GM11168 (cell line): ENCODE measurements at regions not wholly inside any gene's neighbourhood (a gene's known extent, or its start where the extent isn't known, plus 50 kb on each side); places are given as distances from the start of the nearest gene placed in this dataset.
"Not testable (repeated sequence)": the region's sequence is repeated elsewhere in the genome, so short reads cannot be mapped to it uniquely, and the experiment has no call there.

ENCODE experiments used
- in situ Hi-C: fragments of 300-500 bp; cut with MboI; formaldehyde crosslinking; loops from one replicate; pipeline ENCODE4 v1.12.0; 2022; ENCODE audit warnings: low sequenced_read_pairs; ENCODE audit not compliant: unreplicated experiment

DNA sequence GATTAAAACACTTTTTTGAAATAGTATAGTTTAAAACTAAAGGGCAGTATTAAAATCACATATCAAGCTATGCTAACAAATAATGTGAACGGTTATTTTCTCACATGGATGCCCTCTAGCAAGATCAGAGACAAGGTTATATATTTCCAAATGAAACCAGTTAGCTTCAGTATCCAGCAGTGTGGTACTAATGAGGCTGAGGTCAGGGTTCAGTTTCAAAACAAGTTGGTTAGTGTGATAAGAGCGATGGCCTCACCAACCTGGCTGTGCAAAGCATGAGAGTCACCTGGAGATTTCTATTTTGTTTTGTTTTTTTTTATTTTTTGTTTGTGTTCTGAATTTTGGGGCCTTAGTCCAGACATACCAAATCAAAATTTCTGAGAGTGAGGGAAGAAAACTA lies 352.2 kb upstream of the KITLG start:
- in situ Hi-C loops, result no loop called here

DNA sequence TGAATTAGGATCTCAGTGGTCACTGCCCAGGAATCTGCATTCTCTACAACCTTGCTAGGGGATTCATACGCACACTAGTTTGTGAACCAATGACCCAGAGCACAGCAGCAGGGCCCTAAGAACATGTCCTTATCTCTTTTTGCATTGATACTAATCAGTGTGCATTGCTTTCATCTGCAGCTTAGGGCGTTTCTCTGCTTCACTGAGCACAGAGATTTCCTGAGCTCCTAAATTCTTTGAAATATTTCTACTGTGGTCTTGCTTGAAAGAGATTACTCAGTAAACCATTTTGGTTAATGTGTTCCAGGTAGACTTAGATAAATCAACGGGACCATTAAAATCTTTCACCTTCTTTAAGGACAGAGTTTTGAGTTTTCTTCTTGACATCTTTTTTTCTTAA lies 351.3 kb upstream of the KITLG start:
- in situ Hi-C loops, result no loop called here

DNA sequence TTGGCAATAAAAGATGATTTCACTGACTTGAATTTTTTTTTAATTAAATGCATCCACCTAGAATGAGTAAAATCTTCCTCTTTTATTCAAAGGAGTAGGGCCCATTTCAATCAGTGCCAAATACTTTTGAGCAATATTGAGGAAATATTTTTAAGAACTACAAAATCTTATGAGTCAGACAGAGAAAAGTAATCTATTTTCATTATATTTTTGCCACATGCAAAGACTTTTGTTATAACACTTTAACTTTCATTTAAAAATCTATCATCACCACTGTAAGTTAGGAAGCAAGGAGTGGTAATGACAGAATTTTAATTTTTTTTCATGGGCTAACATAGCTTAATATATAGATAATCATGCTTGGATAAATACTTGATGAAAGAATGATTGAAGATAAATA lies 345.2 kb upstream of the KITLG start:
- in situ Hi-C loops, result no loop called here

DNA sequence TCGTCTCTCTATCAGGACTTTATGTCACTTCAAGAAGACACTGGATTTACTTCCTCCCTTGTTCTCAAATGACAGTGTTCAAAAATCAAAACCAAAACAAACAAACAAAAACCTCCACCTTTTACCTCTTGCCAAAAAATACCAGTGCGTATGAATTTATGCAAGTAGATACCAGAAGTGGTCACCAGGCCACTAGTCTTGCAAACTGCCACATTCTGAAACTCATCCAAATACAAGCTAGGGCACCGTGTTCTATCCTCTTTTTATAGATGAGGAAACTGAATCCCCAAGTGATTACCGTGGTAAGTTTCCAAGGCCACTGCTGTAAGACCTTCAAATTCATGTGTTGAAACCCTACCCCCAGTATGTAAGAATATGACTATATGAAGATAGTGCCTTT lies 343.9 kb upstream of the KITLG start:
- in situ Hi-C loops, result no loop called here

DNA sequence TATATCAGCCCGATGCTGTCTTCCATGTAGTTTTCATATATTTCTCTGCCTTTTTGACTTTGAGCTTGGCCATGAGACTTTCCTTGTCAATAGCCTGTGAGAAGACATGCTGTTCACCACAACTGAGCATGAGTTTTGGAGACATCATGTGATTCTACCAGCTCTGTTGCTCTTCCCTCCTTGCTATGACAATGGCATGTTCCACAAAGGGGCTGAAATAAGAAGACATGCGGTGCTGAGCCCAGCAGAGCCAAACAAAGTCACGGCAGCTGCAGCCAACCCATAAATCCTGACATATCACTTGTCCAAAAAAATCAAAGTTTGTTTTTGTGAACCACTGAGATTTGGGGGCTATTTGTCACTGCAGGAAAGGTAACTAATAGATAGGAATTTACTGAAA lies 343.4 kb upstream of the KITLG start:
- in situ Hi-C loops, result no loop called here

DNA sequence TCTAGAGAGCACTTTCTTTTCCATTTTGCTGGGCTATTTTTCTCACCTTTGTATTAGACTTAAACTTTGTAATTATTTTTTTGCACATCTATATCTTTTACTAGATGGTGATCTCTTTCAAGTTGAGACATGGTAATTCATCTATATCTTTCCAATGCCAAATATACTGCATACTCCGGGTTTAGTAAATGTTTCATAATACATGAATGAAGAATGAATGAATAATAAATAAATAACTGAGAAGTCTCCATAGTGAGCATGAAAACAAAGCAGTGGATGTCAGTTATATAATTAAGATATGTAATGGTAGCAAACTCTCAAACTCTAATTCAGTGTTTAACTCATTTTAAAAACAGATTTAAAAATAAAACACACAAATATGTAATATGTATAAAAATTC lies 342.5 kb upstream of the KITLG start:
- in situ Hi-C loops, result no loop called here

DNA sequence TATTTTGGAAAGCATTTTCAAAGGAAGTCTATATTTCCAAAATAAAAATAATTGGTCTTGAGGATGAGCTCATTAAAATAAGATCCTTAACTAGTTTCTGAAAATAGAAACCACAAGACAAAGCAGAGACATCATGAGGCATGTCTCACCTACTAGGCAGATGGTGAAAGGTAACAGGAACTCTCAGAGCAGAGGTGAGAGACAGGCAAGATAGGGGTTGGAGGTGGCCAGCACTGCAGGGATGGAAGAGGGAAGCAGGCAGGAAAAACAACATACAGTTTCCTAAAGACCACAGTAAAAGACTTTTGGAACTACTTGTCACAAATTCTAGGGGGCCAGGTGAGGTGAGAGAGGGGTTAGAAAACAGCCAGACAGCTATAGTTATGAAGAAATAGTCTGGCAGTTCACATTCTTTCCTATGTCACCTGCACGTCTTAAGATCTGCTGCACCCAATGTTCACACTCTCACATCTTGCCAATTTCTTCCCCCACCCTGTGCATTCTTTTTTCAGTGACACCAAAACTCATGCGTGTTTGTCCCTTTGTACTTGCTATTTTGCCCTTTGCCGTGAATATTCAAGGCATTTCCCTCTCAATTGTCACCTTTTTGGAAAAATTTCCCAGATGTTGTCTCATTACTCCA lies 341.7 kb upstream of the KITLG start:
- in situ Hi-C loops, result no loop called here

DNA sequence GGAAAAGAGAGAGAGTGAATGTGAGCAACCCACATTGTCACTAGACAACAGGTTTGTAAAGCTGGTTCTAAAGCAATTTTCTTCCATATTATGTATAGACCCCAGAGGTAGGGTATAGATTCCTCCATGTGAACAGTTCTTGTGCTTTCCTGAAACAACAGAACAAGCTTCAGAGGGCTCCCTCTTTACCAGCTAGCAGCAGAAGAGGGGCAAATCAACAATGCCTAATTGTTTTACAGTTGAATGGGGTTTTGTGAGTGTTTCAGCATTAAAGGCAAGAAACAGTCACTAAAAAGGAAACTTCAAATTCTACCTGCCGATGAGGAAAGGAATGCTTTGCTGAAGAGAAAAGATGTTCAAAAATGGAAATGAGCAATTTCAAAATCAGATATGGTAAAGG lies 341.2 kb upstream of the KITLG start:
- in situ Hi-C loops, result no loop called here

DNA sequence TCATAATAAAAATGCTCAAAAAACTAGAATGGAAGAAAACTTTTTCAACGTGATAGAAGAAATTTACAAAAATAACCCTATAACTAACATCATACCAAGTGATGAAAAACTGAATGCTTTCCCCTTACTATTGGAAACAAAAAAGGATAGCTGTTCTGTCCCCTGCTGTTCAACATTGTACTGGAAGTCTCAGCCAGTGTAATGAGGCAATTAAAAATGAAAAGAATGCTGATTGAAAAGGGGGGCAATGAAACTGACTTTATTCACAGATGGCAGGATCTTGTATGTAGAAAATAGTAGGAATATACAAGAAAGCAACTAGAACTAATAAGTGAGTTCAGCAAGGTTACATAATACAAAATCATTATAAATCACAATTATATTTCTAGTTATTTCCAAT lies 337.9 kb upstream of the KITLG start:
- in situ Hi-C loops, result no loop called here

DNA sequence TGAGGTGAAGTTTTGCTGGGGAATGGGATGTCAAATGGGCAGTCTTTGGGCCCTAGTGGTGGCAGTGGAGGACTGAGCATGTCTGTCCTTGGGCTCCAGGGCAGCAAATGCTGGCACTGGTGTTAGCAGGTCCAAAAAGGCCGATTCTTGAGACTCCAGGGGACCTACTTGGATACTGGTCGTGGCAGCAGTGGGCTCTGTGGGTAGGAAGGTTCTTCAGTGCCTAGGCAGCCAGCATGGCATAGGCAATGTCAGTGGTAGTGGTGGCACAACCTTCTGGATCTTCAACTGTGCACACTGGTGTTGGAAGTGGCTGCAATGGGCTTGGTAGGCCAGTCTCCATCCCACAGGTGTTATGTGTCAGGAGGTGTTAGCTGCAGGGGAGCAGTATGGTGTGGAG lies 334.7 kb upstream of the KITLG start:
- in situ Hi-C loops, result no loop called here

DNA sequence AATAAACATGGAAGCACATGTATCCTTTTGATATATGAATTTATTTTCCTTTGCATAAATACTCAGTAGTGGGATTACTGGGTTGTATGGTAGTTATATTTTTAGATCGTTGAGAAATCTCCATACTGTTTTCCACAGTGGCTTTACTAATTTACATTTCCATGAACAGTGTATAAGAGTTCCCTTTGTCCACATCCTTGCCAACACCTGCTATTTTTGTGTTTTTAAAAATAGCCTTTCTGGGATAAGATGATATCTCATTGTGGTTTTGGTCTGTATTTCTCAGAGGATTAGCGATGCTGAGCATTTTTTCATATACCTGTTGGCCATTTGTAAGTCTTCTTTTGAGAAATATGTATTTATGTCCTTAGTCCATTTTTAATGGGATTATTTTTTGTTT lies 329.2 kb upstream of the KITLG start:
- in situ Hi-C loops, result no loop called here

DNA sequence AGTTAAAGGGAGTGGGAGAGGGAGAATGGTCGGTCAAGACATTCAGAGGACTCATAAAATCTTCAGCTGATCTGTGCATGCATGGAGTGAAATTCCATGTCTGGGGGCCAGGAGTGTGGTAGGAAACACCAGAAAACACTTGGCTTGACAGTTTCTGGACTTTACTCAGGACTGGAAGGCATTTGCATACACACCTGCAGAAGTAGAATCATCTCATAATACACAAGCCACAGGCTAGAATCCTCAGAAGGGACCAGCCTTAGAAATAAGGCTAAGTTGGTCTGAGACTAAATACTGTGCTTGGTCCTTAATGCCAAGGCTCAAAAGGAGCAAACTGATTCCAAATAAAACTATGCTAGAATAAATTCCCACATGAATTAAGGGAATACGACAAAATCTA lies 328.1 kb upstream of the KITLG start:
- in situ Hi-C loops, result no loop called here

DNA sequence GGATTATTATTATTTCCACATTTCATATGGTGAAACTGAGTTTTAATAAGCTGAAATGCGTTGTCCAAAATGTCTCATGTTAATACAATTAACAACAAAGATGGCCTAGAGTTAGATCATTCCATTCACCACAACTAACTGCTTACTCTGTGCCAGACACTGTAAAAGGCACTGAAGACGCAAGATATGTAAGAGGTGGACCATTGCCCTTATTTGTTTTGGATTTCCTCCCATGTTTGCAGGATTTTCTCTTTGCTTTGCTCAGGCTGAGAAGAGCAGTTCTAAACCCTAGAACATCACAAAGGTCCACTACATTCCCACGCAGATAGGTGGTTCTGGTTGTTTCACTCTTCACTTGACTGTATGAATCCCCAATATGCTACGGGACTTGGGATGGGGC lies 324.4 kb upstream of the KITLG start:
- in situ Hi-C loops, result no loop called here

DNA sequence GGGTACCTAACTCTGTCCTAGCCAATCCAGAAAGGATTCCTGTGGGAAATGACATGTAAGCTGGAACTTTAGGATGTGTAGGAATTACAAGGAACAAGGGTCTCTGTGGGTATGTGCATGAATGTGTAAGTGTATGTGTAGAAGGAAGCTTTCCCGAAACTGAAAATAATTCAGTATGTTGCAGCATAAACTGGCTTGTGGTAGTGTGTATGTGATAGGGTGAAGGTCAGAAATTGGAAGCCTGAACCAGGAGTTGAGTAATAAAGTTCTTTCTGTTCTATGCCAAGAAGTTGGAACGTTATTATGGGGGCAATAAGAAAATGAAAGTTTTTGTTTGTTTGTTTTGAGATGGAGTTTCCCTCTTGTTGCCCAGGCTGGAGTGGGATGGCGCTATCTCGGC lies 323.1 kb upstream of the KITLG start:
- in situ Hi-C loops, result no loop called here

DNA sequence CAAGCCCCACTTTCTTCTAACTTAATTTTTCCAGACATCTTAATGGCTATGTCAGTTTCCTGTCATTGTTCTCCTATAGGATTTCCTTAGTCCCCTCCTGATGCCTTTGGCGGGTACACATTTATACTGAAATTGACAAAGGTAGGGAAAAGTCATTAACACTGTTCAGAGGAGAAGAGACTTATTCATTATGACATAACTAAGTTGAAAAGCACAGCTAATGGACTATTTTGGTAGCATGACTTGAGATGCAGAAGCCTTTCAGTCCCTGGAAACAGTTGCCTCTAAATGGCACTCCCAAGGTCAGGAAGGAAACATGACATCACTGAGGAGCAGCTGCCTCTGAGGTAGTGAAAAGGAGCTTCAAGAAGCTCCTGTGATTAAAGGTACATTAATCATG lies 317.5 kb upstream of the KITLG start:
- in situ Hi-C loops, result no loop called here

DNA sequence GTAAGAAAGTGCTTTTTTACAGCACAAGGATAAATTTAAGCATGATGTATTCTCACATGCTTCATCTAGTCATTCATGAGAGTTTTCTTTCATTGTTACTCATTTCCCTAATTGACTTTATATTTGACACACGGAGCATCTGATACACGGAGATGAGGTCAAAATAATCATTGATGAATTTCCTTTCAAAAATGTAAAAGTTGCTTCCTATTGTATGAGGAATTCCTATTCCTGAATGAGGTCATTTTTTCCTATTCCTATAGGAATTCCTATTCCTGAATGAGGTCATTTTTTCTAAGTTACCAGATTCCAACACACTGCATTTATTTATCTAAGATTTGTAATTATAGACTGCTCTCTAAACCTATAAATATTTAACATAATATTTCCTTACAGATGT lies 316.7 kb upstream of the KITLG start:
- in situ Hi-C loops, result no loop called here

DNA sequence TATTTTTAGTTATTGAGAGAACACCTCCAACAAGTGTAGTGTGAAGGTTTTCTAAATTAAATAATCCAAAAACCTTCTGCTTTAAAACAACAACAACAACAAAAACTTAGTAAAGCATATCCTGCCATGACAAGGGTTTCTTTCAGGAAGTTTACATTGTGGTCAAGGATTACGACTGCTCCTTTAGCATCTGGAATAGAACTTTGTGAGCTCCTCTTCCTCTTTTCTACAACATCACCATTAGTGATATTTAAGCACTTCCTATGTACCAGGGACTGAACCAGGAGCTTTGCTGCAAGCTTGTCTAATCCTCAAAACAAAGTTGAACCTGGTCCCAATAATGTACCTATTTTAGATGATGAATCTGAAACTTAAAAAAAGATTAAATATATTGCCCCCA lies 315.4 kb upstream of the KITLG start:
- in situ Hi-C loops, result no loop called here

DNA sequence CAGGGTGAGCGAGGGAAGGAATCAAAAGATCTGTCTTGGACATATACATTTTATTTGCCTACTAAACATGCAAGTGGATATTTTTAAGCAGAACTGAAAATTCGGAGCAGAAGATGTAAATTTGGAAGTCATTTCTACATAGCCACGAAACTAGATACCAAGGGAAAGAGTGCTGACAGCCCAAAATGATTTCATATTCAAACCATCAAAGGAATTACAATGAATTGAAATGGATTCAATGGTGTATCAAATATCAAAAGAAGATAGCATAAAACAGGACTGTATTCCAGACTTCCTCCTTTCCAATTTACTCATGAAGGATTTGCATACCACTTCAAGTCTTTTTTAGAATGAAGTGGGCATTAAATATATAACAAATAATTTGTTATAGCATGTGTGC lies 313.5 kb upstream of the KITLG start:
- in situ Hi-C loops, result no loop called here

DNA sequence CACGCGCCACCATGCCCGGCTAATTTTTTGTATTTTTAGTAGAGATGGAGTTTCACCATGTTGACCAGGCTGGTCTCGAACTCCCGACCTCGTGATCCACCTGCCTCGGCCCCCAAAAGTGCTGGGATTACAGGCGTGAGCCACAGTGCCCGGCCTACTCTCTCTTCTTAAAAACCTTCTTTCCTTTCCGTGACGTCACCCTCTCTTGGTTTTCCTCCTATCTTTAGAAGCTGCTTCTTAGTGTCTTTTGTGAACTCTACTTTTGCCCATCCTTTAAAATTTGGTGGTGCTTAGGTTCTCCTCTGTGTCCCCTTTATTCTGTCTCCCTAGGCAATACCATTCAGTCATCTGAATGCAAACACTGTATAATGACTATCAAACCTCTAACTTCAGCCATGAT lies 311.2 kb upstream of the KITLG start:
- in situ Hi-C loops, result not testable (repeated sequence)

DNA sequence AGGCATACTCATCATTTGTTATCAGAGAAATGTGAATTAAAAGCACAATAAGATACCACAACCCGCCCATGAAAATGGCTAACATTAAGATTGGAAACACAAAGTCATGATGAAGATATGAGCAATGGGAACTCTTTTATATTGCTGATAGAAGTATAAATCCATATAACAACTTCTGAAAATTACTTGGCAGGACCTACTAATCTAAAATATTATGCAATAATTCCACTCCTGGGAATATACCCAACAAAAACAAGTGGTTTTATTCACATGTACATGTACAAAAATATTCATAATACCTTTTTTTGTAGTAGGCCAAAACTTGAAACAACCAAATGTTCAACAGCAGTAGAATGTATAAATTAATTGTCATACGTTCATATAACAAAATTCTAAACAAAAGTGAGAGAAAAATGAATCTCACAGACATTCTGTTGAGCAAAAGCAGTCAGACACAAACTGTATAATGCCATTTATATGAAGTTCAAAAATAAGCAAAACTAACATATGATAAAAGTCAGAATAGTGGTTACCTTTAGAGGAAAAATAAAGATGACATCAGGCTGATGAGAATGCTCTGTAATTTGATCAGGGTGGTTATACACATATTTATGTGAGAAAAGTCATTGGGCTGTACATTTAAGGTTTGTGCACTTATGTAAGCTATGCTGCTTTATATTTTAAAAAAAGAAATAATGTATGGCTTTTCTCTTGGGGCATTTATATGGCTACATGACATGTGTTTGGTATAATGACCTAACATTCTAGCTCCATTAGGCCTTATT lies 309.2 kb upstream of the KITLG start:
- in situ Hi-C loops, result no loop called here

DNA sequence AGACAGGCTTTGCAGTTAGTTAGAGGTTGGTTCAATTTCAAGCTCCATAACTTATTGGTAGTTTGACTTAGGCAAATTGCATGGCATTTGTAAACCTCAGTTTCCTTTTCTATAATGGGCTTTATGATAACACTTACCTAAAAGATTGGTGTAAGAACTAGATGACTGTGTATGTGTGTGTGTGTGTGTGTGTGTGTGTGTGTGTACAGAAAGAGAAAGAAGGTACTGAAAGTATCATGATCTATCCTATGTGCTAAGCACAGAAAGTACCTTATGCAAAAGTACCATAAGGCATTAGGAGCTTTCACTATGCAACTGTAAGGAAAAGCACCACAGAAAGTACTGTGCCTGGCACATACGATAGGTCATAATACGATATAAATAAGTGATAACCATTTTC lies 304.3 kb upstream of the KITLG start:
- in situ Hi-C loops, result no loop called here

DNA sequence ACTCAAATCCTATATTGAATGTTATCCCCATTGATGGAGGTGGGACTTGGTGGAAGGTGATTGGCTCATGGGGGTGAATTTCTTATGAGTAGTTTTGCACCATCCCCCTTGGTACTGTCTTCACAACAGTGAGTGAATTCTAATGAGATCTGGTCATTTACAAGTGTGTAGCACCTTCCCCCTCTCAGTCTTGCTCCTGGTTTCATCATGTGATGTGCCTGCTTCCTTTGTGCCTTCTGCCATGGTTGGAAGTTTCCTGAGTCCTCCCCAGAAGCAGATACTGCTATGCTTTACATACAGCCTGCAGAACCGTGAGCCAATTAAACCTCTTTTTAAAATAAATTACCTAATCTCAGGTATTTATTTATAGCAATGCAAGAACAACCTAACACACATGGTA lies 302.4 kb upstream of the KITLG start:
- in situ Hi-C loops, result no loop called here
